OCI-M2 (cell line): ENCODE measurements at regions not wholly inside any gene's neighbourhood (a gene's known extent, or its start where the extent isn't known, plus 50 kb on each side); places are given as distances from the start of the nearest gene placed in this dataset.

Source experiments
- DNase-seq: peaks from one replicate; lab custom pipeline; 2025; ENCODE audit not compliant: unreplicated experiment; lab: John Stamatoyannopoulos, UW

GRCh38 chr2:22788749-22789327 is 596.1 kb upstream of the KLHL29 start:
- DNase-seq = no peak

- DNase-seq = no peak
Observed at GRCh38 chr2:22795287-22795866, 589.6 kb upstream of the KLHL29 start.

DNA sequence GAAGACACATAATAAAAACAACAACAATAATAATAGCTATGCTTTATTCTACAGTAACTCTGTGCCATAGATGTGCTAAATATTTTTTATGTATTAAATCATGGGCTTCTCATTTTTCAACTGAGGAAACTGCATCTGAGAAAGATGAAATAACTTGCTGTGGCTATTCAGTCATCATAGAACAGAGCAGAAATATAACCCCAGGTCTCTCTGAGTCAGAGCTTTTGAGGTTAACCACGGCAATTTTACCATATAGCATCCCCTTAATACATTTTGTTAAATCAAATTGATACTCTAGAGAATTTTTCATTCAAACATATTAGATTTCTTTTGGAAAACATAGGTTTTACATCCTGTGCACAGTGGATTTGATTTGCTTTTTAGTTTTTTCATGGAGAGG is 586.6 kb upstream of the KLHL29 start:
- no peak for DNase-seq

DNA sequence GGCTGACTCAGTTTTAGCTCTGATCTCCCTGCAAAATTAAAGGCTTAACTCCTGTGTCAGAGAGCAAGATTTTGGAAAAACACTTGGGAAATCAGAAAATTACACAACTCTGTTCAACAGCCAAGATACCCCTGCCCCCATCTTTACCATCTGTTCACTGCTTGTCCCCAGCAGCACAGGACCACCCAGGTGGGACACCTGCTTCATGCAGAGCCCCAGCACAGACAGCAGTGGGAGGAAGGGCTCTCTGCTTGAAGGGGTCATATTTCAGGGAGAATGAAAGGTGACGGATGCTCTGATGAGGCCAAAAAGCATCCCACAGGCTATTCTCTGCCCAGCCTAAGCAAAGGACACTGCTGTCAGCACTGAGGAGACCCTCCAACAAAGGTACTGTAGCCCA is 584.6 kb upstream of the KLHL29 start:
- DNase-seq = no peak

- DNase-seq = no peak
Observed at GRCh38 chr2:22801071-22801470, 583.9 kb upstream of the KLHL29 start.

GRCh38 chr2:22801970-22802369 is 583.0 kb upstream of the KLHL29 start:
- DNase-seq = no peak

GRCh38 chr2:22807872-22808271 is 577.1 kb upstream of the KLHL29 start:
- no peak for DNase-seq

DNA sequence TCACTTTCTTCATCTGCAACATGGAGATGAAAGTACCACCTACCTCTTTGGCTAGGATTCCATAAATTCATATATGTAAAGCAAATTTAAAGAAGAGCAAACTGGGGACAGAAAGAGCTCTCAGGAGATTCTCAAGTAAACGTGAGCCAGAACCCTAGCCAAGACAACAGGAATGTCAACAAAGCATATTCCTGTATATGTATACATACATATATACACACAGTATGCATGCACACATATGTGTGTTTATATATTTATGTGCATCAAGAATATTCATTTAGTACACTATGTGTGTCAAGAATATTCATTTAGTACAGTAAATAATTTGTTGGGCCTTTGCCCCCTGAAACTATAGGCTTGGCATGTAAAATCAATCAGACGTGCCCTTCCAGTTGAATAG is 574.4 kb upstream of the KLHL29 start:
- DNase-seq = no peak

- no peak for DNase-seq
Observed at GRCh38 chr2:22812065-22812680, 572.8 kb upstream of the KLHL29 start.

DNA sequence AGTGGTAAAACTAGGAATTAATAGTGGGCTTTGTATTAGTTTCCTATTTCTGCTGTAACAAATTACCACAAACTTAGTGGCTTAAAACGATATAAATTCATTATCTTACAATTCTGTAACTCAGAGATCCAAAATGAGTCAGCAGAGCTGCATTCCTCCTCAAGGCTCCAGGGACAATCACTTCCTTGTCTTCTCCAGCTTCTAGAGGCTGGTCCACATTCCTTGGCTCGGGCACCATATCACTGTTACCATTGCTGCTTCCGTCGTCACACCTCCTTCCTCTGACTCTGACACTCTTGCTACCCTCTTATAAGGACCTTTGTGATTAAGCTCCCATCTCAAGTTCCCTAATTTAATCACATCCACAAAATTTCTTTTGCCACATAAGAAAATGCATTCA is 567.8 kb upstream of the KLHL29 start:
- DNase-seq = no peak

DNA sequence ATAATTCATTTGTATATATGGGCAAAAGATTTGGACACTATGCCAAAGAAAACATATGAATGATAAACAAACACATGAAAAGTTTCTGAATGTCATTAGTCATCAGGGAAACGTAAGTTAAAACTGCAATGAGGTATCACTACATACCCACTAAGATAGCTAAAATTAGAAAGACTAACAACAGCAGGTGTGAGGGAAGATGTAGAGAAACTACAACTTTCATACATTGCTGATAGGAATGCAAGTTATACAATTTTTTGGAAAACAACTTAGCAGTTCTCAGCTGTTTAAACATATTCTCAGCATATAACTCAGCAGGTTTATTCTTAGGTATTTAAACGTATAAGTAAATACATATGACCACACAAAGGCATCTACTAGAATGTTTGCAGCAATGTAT is 563.5 kb upstream of the KLHL29 start:
- DNase-seq = no peak

DNA sequence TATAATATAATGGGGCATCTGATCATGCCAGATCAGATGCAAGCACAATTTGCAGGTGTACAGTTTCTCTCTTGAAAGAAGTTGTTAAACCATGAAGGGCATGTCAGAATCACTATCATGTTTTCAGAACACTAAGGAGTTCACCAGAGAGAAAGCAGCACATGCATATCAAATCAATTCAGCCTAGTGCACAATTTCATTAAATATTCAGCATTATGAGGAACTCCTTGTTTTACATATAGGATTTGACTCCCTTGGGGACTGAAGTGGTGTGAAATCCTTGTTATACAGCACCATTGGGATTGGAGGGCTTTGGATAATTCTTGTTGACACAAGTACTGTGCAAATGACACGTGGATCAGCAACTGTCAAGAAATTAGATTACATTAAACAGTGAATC is 562.1 kb upstream of the KLHL29 start:
- no peak for DNase-seq

DNA sequence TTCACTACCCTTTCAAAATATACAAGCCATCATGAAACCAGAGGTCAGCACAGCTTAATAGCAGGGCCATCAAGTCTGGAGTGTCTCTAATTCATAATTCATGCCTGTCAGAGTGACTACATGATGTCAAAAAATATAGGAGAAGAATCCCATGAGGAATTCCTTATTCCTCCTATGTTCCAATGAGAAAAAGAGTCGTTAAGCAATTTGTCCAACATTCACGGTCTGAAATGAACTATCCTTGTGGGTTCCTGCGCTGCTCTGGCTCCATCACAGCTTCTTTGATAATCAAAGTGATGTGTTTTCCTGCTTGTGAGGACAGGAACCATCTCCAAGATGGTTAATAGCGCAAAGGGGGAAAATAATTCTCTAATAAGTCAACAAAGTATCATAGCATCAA is 560.4 kb upstream of the KLHL29 start:
- DNase-seq = no peak

GRCh38 chr2:22826703-22827102 is 558.3 kb upstream of the KLHL29 start:
- no peak for DNase-seq

GRCh38 chr2:22829791-22830190 is 555.2 kb upstream of the KLHL29 start:
- no peak for DNase-seq

DNA sequence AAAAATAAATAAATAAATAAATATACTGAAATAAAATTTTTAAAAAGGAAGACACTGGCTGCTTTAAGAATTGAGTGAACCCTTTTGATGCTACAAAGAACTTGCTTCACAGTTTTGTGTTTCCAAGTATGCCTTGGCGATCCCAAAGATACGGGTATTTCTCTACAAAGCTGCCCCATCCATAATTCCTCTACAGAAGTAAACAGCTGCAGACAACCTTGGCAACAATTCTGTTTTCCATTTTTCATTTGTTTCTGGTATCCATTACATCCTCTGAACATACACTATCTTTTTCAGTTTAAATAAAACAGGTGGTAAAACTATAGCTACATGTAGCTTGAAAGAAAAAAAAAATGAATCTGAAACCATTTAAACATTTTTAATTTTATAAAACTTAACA is 552.8 kb upstream of the KLHL29 start:
- no peak for DNase-seq

GRCh38 chr2:22838461-22838860 is 546.5 kb upstream of the KLHL29 start:
- DNase-seq = no peak

- no peak for DNase-seq
Observed at GRCh38 chr2:22842205-22842869, 542.6 kb upstream of the KLHL29 start.

DNA sequence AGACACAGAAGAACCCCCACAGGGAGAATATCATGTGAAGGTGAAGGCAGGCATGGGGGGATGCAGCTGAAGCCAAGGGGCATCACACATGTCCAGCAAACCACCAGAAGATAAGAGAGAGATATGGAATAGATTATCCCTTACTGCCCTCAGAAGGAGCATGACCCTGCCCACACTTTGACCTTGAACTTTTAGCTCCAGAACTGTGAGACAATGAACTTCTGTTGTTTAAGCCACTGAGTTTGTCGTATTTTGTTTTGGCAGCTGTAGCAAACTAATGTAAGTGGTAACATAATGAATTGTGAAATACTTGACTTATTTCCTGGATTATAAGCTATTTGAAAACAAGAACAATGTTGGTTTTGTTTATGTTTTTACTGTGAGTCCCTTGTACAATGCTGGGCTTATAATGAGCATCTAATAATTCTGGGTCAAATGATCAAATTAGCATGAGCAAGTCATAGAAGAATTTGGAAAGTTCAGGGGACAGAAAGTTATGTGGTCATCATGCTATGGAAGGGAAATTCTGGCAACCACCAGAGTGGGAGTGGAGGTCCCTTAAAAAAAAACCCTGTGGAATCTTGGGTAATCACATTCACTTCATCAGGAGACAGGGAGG is 541.0 kb upstream of the KLHL29 start:
- no peak for DNase-seq

GRCh38 chr2:22850310-22850709 is 534.7 kb upstream of the KLHL29 start:
- DNase-seq = no peak

DNA sequence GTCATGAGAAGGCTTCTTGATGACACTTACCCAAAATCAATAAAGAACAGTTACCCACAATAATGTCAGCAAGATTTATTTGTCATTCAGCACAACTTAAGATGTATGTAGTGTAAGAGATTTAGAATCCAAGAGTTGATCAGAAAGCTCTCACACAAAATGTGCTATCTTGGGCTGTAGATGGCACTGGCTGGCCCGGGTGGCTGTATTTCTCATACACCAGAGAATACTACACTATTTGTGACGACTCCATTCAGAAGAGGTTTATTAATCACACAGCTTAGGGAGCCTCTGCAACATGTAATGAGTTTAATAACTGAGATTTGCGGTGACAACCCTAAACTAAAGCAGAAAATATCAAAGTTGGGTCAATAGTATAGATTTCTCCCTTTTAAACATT is 530.4 kb upstream of the KLHL29 start:
- no peak for DNase-seq

- DNase-seq = no peak
Observed at GRCh38 chr2:22855081-22855480, 529.9 kb upstream of the KLHL29 start.
